Stimulated activated CD8-positive, alpha-beta memory T cell treated with anti-CD3 and anti-CD28 coated beads, Interleukin-7, amount 100 ng/mL, for 48 hours (primary cell): ENCODE measurements at regions not wholly inside any gene's neighbourhood (a gene's known extent, or its start where the extent isn't known, plus 50 kb on each side); places are given as distances from the start of the nearest gene placed in this dataset.
"Not testable (repeated sequence)": the region's sequence is repeated elsewhere in the genome, so short reads cannot be mapped to it uniquely, and the experiment has no call there.

Source experiments
- DNase-seq, 2 donors: peaks; one replicate each; pipeline ENCODE4 v3.0.0-alpha.2; 2020; ENCODE audit warnings: low read depth in 1 of 2; ENCODE audit errors: extremely low read depth in 1 of 2

DNA sequence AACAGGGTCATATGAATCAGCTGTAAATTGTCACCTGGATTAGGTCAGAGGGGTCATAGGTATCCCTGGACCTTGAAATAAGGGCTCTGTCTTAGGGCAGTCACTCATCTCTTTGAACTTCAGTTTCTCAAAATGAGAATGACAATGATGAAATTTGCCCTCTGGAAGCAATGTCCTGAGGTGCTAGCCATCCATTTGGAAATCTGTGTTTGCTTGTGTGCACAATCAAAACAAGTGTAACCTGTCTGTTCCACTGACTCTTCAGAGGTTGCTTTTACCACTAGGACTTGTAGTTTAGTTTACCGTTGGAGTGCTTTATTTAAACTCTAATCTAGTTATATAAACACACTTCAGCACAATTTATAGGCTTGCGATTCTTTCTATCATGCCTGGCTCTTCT, 297.3 kb downstream of the CCDC74A start:
- not testable (repeated sequence) for DNase-seq

DNA sequence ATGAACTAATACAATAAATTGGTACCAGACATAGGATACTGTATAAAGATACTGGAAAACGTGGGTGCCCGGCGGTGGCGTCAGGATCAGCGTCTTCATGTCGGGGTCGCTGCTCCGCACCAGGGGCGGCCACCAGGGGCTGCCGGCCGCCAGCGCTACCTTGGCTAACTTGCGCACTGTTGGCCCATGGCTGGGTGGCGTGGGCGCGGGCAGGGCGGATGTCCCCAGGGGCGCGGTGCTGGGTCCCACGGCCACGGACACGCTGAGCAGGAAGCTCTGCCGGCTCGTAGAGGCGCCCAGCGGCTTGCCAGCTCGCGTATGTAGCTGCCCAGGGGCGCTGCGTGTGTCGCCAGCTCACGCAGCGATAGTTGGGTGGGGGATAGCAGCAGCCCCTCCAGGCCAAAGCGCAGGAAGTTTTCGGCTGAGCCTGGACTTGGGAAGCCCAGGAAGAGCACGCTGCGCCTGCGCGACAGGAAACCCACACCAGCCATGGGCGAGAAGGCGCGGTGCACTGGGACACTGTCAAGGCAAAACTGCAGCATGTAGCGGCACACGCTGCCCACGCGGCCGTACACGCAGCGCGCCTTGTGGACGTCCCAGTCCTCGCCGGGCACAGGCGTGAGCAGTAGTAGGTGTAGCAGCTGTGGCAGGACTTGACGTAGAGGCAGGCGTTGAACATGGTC, 299.9 kb downstream of the CCDC74A start:
- DNase-seq: no peak

DNA sequence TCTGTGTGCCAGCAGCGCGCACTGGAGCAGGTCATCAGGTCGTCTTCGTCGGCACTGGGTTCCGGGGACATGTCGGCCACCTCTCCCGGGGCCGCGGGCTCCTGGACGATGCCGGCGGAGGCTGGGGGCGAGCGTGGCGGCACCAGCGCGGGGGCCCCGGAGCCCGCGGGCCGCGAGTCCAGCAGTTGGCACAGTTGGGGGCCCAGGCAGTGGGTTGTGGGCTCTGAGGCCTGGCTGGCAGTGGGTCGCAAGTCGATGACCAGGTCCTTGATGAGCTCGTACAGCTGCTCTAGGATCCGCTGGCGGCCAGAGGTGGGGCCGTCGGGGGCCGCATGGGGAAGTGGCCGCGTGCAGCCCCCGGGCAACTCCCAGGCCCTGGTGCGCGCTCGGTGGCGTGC, 300.5 kb downstream of the CCDC74A start:
- DNase-seq: no peak

DNA sequence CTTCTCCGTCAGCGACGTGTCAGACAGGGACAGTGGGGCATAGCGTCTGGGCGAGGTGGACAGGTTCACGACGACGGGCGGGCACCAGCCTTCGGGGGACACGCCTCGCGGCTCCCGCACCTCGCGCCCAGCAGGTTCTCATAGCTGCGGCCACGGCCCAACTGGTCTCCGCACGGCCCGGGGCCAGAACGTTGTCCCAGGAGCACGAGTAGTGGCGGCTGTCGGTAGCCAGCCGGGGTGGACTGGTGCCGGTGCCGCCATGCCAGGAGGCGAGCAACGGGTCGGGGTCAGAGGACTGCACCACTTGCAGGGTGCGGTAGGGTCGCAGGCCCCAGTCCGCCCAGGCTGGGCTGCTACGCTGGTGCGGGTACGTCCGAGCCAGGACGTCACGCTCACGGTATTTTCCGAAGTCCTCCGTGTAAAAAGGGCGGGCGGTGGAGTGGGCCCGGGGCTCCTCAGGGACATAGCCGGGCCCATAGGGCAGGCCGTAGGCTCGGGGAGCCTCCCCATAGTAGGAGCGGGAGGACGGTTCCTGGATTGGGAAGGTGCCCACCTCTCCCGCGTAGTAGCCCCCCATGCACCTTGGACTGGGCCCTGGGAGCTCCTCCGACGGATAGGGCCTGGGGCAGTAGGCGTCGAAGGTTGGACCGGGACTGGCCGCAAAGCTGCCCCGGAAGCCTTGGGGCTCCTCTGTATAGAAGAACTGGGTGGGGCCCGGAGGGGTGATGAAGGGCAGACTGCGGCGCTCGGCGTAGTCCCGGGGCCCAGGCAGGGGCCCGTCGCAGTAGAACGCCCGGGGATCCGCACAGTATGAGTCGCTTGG, 301.2 kb downstream of the CCDC74A start:
- not testable (repeated sequence) for DNase-seq

DNA sequence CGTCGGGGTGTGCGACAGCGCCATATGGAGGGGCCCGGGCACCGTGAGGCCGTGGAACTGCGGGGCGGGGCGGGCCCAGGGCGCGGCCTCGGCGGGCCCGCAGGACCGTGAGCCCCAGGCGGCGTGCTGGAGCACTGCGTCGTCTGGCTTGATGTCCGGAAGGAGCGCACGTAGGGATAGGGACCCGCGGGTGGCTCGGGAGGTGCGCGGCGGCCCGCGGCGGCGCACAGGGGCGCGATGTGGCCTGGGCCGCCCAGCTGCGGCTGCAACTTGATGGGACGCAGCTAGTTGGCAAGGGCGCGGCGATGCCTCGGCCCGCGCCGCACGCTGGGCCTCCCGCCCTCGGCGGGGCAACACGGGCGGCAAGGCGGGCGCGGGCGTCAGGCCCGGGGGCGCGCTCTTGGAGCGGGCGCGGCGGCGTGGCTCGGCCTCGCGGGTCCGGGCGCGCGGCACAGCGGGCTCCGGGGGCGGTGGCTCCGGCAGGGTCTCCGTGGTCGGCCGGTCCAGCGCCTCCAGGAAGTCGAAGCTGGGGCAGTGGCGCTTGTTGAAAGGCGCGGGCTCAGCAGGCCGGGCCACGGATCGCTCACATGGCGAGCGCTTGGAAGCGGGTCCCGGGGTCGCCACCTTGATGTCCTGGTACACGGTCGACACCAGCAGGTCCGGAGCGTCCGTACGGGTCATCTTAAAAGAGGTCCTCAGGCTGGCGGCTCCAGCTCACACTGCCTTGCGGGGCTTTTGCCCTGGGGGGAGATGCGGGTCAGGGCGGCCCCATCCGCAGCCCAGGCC, 302.0 kb downstream of the CCDC74A start:
- DNase-seq: not testable (repeated sequence)

DNA sequence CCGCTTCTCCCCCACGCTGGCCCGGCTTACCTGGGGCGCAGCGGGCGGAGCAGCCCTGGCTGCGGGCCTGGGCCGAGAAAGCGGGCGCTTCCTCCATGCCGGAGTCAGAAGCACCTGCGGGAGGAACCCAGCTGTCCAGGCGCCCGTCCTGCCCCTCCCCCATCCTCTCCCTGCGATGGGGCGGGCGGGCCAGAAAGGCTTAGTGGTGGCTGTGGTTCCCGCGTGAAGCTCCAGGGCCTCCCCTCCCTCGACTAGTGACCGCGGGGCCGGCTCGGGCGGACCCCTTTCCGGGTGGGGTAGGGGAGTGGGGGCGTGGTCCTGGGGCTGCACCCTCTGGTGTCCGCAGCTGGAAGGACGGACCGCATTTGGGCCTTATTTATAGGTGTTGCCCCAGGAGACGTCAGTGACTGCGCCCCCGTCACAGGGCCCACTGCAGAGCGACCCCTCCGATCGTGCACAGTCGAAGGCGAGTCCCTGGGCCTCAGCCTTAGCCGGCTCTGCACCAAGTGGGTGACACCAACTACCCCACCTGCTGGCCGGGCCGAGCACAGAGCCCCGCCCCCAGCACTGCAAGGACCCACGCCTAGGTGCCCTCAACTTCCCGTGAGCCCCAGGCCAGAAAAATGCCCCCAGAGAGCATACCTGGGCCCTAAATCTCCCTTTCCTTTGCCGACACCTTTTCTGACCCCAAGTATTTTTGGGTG, 302.7 kb downstream of the CCDC74A start:
- DNase-seq: not testable (repeated sequence)

DNA sequence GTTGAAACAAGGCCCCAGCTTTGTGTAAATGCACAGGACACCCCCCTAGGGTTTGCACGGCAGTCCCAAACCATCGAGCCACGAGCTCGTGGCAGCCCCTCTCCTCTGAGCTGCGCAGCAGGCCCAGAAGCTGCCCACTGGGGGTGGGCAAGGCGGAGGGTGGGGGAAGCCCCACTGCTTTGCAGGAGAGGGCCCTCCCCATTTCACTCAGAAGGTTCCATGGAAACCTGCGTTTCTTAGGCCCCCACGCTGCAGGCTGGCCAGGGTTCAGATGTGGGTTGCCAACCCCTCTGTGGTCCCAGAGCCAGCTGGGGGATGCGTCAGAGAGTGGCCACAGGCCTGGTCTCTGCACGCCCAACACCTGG, 303.2 kb downstream of the CCDC74A start:
- DNase-seq: not testable (repeated sequence)

DNA sequence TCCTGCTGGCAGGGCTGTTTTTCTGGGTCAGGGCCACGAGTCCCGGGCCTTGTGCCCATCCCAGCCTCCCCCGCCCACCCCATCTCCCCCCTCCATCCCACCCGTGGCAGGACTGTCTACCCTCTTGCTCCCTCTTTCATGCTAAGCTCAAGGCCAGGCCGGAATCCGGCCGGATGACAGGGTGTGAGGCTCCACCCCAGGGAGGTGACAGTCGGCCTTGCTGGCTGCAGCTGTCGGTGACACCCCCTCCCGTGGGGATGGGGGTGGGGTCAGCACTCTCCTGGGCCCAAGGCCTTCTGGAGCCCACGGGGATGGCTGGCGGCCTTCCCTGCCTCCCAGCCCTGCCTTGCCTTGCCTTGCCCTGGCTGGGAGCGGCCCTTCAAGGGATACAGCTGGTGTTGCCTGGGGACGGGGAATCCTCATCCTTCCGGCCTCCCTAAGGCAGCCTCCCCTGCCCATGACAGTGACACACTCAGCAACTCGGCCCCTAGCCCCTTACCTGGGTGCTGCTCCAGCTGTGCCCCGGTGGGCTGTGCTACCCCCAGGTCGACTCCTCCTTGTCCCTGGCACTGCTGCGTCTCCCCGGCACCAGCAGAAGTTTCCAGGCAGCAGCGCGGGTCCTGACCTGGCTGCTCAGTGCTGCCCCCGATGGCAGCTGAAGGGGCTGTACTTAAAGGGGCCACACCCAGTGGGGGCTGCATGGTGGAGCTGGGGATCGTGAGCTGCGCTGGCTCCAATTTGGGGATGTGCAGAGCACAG, 303.9 kb downstream of the CCDC74A start:
- not testable (repeated sequence) for DNase-seq

DNA sequence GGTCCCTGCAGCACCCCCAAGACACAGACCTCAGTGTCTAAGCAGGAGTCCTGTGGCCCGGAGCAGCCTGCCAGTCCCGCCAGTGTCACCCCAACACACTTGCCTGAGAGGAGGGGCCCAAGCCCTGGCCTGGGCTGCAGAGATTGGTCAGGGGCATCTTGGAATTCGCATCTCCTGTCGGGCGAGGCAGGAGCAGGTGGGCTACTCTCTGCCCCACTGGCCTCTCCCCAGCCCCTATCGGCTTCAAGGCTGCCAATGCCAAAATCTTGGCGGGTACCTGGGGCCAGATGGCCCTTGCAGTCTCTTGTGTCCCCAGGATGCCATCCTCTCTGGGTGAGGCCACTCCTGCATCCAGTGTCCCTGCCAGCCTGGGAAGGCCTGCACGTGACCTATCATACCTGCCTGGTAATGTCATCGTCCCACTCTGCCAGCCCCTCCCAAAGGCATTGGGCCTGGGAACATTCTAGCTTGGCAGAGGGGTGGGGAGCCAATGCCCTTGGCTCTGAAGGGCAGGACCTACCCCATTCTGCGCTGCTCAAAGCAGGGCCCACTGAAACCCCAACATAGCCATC, 304.6 kb downstream of the CCDC74A start:
- DNase-seq: not testable (repeated sequence)

DNA sequence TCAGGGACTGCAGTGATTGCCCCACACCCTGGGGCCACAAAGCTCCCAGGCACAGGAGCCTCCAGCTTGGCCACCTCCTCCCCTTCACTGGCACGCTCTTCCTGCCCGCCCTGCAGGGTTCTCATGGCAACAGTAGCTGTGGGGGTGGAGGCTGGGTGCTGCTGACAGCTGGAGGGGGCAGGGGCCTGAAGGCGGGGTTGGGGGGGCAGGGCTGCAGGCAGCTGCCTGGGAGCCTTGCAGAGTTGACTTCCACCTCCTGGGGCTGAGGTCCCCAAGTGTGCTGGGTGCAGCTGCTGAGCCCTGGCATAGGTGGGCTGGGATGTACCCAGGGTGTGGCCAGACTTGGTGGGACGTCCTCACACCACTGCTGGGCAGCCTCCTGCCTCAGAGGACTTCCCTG, 305.2 kb downstream of the CCDC74A start:
- DNase-seq: not testable (repeated sequence)

DNA sequence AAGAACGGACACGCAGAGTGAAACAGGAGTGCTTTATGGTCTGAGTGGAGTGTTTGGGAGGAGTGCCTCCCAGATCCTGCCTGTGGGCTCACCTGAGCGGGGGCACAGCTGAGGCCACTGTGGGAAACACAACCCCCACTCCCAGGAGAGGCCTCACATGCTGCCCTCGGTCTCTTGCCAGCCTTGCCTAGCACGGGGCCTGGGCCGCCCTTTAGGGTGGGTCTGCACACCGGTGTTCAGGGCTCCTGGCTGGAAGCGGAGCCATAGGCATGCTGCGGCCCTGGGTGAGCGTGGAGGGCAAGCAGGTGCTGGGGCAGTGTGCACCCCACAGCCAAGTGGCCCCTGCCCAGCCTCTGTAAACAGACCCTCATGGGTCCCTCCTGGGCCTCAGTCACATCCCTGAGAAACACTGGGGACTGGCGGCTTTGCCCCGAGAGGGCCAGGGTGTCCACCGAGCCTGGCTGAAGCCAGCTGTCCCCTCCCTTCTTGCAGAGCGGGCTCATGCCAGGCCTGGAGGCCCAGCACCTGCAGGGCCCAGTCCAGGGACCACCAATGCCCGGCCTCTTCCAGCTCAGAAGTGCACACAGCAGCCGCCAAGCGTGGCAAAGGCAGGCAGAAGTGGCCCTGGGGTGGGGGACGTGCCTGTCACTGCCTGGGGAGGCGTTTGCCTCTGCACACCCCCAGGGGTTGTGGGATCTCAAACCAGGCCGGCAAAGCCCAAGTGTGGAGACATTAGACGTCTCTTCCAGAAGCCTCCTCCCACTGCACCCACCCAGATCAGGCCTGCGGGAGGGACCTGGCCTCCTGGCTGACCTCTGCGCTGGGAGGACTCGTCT, 305.9 kb downstream of the CCDC74A start:
- DNase-seq: not testable (repeated sequence)

DNA sequence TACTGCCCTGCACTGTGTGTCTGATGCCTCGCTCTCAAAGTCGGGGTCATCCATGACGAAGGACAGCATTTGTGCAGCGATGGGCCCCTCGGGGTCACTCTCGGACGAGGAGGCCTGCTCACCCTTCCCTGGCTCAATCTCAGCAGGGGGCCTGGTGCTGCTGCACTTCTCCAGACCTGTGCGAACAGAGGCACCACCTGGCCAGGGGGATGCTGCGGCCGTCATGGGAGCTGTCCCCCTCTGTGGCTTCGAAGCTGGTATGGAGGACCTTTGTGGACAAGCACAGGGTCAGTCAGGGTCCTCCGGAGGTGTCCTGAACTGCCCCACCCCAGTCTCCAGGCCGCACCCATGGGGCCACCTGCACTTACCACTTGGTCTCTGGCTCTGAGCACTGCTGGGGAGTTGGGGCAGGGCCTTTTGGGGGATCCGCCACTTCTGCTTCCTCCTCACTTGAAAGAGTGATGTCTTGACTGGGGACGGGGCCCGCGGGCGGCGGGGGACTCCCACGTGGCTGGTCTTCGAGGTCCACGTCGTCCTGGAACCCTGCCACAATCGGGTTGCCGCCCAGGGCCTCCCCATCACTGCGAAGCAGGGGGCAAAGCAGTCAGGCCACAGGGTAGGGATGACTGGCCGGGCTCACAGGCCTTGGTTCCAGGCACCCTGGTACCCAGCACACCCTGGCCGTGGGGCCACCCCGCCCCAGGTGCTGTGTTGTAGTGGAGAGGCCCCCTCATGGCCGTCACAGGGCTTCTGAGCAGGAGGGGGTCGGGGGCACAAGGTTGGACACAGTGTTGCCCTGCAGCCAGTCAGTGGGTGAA, 306.7 kb downstream of the CCDC74A start:
- not testable (repeated sequence) for DNase-seq

DNA sequence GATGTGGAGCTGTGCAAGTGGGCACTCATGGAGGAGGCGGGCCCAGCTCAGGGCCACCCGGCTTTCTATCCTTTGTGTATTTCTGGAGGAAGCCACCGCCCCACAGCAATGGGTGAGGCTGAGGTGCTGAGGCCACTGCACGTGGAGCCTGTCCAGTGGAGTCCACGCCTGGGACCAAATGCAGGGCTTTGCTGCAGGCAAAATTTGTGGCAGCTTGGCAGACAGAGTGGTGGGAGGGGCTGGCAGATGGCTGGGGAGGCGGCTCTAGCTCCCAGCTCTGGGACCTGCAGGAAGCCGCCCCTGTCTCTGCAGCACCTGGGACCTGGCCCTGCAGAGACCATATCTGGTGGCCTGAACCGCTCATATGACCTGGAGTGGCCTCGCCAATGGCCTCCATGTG, 307.3 kb downstream of the CCDC74A start:
- not testable (repeated sequence) for DNase-seq

DNA sequence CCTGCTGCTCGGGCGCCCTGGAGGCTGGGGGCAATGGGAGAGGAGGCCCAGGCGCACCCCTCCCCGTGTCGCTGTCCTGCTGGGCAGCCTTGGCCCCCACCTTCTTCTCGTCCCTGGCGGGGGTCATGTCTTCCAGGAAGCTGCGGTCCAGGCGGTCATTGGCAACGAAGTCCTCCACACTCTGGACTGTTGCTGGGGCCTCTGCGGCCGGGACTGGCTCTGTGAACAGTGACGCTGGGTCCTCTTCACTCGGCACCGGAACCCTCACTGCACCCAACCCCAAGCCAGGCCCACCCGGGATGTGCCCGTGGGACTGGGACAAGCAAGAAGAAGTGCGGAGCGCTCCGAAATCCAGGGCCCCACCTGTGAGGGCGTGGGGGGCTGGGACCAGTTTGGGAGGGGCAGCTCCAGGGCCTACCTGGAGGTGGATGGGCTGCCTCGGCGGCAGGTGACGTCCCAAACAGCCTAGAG, 308.0 kb downstream of the CCDC74A start:
- DNase-seq: no peak

DNA sequence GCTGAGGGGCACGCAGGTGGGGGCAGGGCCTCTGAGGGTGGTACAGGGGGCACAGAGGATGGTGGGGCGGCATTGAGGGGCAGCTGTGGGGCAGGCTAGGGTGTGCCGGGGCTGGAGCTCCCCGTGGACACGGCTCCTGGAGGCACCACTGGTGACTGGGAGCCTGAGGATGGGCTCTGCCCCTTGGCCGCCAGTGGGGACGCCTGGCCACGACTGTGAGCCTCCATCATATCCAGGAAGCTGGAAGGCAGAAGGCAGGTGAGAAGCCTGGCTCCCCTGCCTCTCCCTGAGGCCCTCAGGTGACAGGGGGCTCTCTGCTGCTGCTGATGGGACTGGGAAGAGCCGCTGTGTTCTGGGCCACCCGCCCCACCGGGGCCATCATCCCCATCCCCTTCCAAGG, 308.4 kb downstream of the CCDC74A start:
- not testable (repeated sequence) for DNase-seq

DNA sequence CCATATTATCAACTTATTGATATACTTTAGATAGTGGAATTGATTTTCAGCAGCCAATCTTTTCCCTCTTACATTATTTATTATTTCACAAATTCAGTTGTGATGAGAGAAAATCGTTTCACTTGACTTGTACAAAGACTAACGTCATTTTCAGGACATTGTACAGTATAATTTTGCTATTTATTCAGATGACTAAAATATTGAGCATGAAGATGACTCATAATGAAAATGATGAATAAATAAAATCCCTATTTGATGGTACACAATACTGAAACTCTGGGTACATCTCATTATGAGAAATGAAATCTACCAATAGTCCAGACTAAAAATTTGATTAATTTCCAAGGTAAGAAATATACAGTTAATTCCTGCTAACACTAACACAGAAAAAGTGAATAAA, 316.4 kb downstream of the CCDC74A start:
- not testable (repeated sequence) for DNase-seq

DNA sequence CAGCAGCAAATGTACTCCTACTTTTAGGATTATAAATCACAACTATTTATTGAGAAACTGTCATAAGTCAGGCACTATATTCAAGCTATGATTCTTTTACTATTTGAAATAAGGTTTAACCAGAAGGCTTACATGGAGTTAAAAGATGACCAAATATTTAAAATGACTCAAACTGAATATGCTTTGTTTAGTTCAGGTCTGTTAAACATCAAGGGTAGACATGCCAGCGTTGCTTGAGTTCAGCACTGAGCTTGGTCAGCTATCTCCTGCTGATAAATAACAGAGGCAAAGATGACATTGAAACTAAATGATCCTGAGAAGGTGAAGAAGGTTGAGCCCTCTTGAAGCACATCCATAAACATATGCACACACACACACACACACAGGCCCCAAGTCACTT, 305.6 kb downstream of the ANKRD30BL start:
- not testable (repeated sequence) for DNase-seq

DNA sequence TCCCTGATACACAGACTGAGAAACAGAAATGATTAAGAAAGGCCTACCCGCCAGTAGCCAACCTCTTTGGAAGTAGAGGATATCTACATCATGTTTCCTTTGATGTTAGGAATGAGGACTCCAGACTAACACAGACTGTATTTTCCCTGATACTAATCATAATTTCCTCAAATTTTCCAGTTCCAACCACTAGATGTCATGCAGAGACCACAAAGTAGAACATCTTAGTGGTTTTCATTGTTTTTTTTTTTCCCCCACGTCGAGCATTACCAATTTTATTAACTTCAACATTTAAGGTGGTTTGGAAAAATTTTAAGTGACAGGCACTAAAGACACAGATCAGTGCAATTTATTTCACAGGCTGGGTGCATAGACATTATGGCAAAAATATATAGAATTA, 303.6 kb downstream of the ANKRD30BL start:
- not testable (repeated sequence) for DNase-seq
